Esophagus squamous epithelium (tissue), 4 donors: ENCODE measurements at regions not wholly inside any gene's neighbourhood (a gene's known extent, or its start where the extent isn't known, plus 50 kb on each side); places are given as distances from the start of the nearest gene placed in this dataset.

ENCODE experiments used
- POLR2A ChIP-seq, 4 donors: fragments of 450-650 bp; IDR thresholded peaks; one replicate each; pipeline ENCODE4 v1.6.1; 2017; ENCODE audit warnings: antibody characterized with exemption in 4 of 4, mild to moderate bottlenecking in 4 of 4, moderate library complexity in 3 of 4
- TF ChIP-seq, protein P1 (sequence below), 6 experiments: fragments of 450-650 bp in 4 of 6; fragments of 200-600 bp in 2 of 6; sonication (generic) in 2 of 6; IDR thresholded peaks; one replicate each; pipeline ENCODE4 v1.5.1; 2016 to 2019; ENCODE audit warnings: antibody characterized with exemption in 6 of 6, mild to moderate bottlenecking in 4 of 6, moderate library complexity in 4 of 6

DNA sequence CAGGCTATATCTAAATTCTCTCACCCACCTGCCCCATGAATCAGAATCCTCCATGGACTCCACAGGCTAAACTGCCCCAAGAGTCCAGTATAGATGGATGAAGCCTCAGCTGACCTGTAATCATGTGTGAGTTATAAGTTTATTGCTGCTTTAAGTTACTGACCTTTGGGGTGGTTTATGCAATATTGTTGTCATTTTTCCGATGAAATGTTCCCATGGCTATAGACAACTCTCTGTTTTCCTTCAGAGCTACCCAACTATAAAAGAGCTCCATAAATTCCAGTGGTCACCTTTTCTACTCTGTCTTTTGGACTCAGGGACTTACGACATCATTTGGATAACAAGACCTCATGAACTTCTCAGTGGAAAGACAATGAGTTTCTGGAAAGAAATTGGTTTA is 212.1 kb downstream of the BMP2 start:
- TF ChIP-seq, protein P1, sequence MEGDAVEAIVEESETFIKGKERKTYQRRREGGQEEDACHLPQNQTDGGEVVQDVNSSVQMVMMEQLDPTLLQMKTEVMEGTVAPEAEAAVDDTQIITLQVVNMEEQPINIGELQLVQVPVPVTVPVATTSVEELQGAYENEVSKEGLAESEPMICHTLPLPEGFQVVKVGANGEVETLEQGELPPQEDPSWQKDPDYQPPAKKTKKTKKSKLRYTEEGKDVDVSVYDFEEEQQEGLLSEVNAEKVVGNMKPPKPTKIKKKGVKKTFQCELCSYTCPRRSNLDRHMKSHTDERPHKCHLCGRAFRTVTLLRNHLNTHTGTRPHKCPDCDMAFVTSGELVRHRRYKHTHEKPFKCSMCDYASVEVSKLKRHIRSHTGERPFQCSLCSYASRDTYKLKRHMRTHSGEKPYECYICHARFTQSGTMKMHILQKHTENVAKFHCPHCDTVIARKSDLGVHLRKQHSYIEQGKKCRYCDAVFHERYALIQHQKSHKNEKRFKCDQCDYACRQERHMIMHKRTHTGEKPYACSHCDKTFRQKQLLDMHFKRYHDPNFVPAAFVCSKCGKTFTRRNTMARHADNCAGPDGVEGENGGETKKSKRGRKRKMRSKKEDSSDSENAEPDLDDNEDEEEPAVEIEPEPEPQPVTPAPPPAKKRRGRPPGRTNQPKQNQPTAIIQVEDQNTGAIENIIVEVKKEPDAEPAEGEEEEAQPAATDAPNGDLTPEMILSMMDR (IDR thresholded peaks at IDR 0.05): no peak
- no peak for TF ChIP-seq POLR2A (IDR thresholded peaks at IDR 0.05)
